ENCODE measurements at regions not wholly inside any gene's neighbourhood (a gene's known extent, or its start where the extent isn't known, plus 50 kb on each side); places are given as distances from the start of the nearest gene placed in this dataset.

DNA sequence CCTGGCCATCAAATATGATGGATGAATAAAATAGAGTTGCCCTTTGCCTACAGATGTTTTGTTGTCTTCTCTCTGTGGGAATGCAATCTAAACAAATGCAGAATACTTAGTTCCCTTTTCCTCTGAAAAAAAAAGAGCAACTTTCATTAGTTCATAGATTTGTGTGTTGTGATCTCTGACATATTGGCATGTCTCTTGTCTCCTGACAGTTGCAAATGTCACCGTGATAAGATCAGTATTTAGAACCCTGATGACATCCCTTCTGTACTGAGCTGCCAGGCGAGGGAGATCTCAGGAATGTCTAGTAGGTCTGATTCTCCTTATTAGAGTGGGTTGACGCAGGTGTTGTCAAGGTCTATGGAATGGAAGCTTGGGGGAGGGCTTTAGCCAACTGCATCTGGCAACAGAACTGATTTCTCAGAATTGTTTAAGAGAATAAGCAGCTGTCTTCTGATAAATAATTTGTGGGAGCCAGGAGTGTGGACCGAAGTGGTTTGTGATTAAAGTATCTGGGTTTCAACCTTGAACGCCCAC lies 130.4 kb downstream of the GALR1 start:
- no peak overlapping the region for H3K27ac ChIP-seq (ENCODE audit: extremely low read length, insufficient read depth, low read length)

More for the DNA sequence above, 130.4 kb downstream of the GALR1 start:
- in situ Hi-C loops (cut with HindIII; ENCODE audit: extremely low pct_ligation_motif_present, low pct_unique_long_range_greater_than_20kb) (no loop called here), intact Hi-C loops (cut with micrococcal nuclease; ENCODE audit: unreplicated experiment) (no loop called here)
- Histone ChIP-seq H3K4me3 (replicated peaks in 1 of 3; ENCODE audit: insufficient read depth in 1 of 3, low read depth in 2 of 3, low read length in 3 of 3) (no peak overlapping the region), H4K20me1 (ENCODE audit: insufficient read depth, low read length) (no peaks in the 10 kb centered on the region), H3K4me2 (ENCODE audit: low read depth, low read length) (no peak overlapping the region), H3K9me3 (ENCODE audit: low read length) (no peaks in the 10 kb centered on the region), H3K79me2 (ENCODE audit: insufficient read depth, low read length) (no peaks in the 10 kb centered on the region), H3K9ac (ENCODE audit: insufficient read depth, low read depth, low read length) (no peak overlapping the region), H3K36me3 (replicated peaks in 1 of 2; ENCODE audit: control insufficient read depth in 1 of 2, insufficient read depth in 2 of 2, low read length in 2 of 2) (no peaks in the 10 kb centered on the region), H2AFZ (ENCODE audit: low read length) (no peak overlapping the region), H3K27me3 (ENCODE audit: control insufficient read depth in 1 of 2, insufficient read depth in 2 of 2, low read length in 2 of 2) (peaks cover 0 to 4% of the 10 kb centered on the region in 2 experiments; a peak in 2 of 5 replicates), H3K4me1 (ENCODE audit: insufficient read depth, low read length) (no peaks in the 10 kb centered on the region)
- TF ChIP-seq ZNF432 (CRISPR knock-in tag; IDR thresholded peaks at IDR 0.05; ENCODE audit: borderline replicate concordance) = no peak
- TF ChIP-seq, protein P1, sequence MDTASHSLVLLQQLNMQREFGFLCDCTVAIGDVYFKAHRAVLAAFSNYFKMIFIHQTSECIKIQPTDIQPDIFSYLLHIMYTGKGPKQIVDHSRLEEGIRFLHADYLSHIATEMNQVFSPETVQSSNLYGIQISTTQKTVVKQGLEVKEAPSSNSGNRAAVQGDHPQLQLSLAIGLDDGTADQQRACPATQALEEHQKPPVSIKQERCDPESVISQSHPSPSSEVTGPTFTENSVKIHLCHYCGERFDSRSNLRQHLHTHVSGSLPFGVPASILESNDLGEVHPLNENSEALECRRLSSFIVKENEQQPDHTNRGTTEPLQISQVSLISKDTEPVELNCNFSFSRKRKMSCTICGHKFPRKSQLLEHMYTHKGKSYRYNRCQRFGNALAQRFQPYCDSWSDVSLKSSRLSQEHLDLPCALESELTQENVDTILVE (CRISPR knock-in tag; IDR thresholded peaks at IDR 0.05) = no peak
- no peak for TF ChIP-seq FOXA3 (CRISPR knock-in tag; IDR thresholded peaks at IDR 0.05)
- TF ChIP-seq, protein P2, sequence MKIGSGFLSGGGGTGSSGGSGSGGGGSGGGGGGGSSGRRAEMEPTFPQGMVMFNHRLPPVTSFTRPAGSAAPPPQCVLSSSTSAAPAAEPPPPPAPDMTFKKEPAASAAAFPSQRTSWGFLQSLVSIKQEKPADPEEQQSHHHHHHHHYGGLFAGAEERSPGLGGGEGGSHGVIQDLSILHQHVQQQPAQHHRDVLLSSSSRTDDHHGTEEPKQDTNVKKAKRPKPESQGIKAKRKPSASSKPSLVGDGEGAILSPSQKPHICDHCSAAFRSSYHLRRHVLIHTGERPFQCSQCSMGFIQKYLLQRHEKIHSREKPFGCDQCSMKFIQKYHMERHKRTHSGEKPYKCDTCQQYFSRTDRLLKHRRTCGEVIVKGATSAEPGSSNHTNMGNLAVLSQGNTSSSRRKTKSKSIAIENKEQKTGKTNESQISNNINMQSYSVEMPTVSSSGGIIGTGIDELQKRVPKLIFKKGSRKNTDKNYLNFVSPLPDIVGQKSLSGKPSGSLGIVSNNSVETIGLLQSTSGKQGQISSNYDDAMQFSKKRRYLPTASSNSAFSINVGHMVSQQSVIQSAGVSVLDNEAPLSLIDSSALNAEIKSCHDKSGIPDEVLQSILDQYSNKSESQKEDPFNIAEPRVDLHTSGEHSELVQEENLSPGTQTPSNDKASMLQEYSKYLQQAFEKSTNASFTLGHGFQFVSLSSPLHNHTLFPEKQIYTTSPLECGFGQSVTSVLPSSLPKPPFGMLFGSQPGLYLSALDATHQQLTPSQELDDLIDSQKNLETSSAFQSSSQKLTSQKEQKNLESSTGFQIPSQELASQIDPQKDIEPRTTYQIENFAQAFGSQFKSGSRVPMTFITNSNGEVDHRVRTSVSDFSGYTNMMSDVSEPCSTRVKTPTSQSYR (CRISPR knock-in tag; IDR thresholded peaks at IDR 0.05; ENCODE audit: borderline replicate concordance) = no peak
- TF ChIP-seq, protein P3, sequence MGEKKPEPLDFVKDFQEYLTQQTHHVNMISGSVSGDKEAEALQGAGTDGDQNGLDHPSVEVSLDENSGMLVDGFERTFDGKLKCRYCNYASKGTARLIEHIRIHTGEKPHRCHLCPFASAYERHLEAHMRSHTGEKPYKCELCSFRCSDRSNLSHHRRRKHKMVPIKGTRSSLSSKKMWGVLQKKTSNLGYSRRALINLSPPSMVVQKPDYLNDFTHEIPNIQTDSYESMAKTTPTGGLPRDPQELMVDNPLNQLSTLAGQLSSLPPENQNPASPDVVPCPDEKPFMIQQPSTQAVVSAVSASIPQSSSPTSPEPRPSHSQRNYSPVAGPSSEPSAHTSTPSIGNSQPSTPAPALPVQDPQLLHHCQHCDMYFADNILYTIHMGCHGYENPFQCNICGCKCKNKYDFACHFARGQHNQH (CRISPR knock-in tag; IDR thresholded peaks at IDR 0.05) = no peak
- TF ChIP-seq ZNF12 (CRISPR knock-in tag; IDR thresholded peaks at IDR 0.05) = no peak
- TF ChIP-seq ZNF496 (CRISPR knock-in tag; IDR thresholded peaks at IDR 0.05; ENCODE audit: insufficient replicate concordance) = no peak
- TF ChIP-seq CBFB (CRISPR knock-in tag; IDR thresholded peaks at IDR 0.05) = no peak
- DNase-seq (ENCODE audit: low spot score) = no peak
- no TSS peak for BruUV-seq (replicated peaks)
- POLR2A ChIA-PET = no interaction called here
- CTCF ChIA-PET (ENCODE audit: low intra/inter-chr PET ratio, low total read pairs) = no interaction called here
- 4% methylated on average over 5 of the region's 5 CpGs for WGBS (ENCODE audit: low lambda C conversion rate)
- no peak for FAIRE-seq
- no peak for ATAC-seq

Data from HepG2 (cell line).